T-helper 2 cell treated with Interferon-gamma antibody and Interleukin-4, amounts not matched to agents 100 ng/mL and 5 ng/mL, for 36 hours (primary cell): ENCODE measurements at regions not wholly inside any gene's neighbourhood (a gene's known extent, or its start where the extent isn't known, plus 50 kb on each side); places are given as distances from the start of the nearest gene placed in this dataset.

ENCODE experiments used
- intact Hi-C: fragments of 100-400 bp; cut with micrococcal nuclease; formaldehyde crosslinking; loops from one replicate; pipeline ENCODE4 v1.15.1; 2023

GRCh38 chr11:122523846-122524805 lies 131.4 kb upstream of the UBASH3B start:
- intact Hi-C loops = no loop called here

DNA sequence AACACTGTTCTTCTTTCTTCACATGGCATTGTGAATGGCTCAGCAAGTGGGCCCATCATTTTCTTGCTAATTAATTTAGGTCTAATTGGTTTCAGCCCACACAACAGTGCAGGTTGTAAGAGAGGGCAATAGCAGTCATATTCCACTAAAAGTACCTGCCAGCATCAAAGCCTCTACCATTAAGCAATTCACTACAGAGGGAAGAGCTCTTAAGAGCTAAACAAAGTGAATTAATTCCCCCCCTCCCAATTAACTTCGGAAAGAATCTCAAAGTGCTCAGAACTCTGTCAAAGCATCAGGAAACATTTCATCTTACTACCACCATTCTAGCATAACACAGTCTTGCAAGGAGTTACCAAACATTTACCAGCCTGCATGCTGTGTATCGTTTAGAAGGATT lies 133.9 kb upstream of the UBASH3B start:
- intact Hi-C loops = no loop called here

GRCh38 chr11:122517403-122518379 lies 137.8 kb upstream of the UBASH3B start:
- intact Hi-C loops = no loop called here

DNA sequence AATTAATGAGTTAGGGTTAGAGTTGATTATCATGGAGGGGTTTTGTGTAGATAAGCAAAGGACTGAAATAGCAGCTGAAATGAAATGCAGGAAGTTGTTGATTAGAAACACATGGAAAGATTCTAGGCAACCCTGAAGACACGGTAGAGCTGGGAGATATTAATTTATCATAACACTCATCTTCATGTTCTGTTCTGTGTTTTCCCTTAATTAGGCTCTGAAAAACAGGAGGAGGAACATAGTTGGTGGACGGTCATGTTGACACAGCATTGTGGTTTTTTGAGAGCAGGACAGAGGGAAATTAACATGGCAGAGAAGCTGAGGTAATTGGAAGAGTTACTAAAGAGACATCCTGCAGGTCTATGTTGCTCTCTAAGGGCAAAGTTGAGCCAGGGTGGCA lies 138.8 kb upstream of the UBASH3B start:
- intact Hi-C loops = no loop called here

DNA sequence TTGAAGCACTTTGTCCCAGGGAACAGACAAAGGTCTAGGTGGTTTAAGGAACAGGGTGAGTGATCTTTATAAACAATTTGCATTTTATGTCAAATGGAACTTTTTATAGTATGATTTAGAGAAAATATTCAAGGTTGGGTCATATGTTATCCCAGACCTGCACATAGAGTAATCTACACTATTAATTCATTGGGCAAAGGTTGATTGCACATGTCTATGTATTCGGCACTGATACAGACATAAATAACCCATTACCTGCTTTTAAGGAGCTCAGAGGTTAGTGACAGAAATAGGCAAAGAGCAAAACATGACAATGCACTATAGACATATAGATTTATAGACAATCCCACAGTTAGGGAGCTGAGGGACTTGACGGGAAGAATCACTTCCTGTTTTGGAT lies 141.5 kb upstream of the UBASH3B start:
- intact Hi-C loops = no loop called here

- intact Hi-C loops = no loop called here
Measured at GRCh38 chr11:122513328-122513727, 142.2 kb upstream of the UBASH3B start.

GRCh38 chr11:122512688-122513087 lies 142.8 kb upstream of the UBASH3B start:
- intact Hi-C loops = no loop called here

DNA sequence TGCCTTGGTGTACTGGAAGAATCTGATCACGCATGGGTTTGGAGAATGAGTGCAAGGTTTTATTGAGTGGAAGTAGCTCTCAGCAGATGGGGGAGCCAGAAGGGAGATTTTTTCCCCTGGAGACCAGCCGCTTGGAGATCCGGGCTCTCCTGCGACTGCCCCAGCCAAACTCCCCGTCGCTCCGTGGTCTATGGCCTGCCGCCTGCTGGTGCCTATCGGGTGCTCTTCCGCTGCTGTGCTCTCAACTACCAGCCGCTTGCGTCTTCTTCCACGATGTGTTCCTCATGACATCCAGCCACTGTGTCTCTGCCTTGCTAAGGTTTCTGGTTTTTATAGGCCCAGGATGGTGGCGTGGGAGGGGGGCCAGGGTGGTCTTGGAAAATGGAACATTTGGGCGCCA lies 145.6 kb upstream of the UBASH3B start:
- intact Hi-C loops = loop anchor here (5.0 kb wide), 1 partner anchor 853 kb away; no protein-coding TSS in a partner anchor

- intact Hi-C loops = loop anchor here (5.0 kb wide), 1 partner anchor 852 kb away; no protein-coding TSS in a partner anchor
Measured at GRCh38 chr11:122509091-122509490, 146.4 kb upstream of the UBASH3B start.

- intact Hi-C loops = loop anchor here (1.0 to 5.0 kb wide), 2 partner anchors 290 to 848 kb away; no protein-coding TSS in a partner anchor
Measured at GRCh38 chr11:122505304-122506006, 150.1 kb upstream of the UBASH3B start.

DNA sequence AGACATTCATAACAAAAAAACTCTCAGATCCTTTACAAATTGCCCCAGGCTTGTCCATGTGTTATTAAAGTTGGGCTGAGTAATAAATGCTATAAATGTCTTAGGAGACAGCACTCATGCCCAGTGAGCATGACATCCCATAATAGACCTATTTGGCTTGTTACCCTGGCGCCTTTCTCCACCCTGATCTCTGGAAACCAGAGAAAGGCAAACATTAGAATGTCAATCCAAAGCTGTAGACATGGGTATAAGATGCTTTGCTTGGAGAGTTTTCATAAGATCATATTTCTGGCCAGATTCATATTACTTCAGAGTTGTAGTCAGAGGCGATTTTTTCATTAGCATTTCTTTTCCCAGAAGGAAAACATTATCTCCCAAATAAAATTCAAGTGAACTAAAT lies 161.3 kb upstream of the UBASH3B start:
- intact Hi-C loops = no loop called here

DNA sequence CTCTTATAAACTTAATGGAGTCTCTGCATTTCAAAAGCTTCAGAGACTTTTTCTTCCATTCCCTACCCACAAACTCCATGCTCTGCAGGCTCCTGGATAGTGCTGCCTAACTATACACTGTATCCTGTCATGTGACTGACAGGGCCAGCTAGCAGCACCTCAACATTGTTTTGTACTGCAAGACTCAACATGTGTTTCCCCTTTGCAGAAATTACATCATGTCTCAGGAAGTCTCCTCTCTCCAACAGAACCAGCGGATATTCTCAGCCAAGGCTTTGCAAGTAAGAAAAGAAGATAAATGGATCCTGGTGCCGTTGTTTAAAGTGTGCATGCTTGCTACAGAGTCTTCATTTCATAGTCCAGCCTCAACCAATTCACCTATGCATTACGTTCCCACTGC lies 164.0 kb upstream of the UBASH3B start:
- intact Hi-C loops = no loop called here

DNA sequence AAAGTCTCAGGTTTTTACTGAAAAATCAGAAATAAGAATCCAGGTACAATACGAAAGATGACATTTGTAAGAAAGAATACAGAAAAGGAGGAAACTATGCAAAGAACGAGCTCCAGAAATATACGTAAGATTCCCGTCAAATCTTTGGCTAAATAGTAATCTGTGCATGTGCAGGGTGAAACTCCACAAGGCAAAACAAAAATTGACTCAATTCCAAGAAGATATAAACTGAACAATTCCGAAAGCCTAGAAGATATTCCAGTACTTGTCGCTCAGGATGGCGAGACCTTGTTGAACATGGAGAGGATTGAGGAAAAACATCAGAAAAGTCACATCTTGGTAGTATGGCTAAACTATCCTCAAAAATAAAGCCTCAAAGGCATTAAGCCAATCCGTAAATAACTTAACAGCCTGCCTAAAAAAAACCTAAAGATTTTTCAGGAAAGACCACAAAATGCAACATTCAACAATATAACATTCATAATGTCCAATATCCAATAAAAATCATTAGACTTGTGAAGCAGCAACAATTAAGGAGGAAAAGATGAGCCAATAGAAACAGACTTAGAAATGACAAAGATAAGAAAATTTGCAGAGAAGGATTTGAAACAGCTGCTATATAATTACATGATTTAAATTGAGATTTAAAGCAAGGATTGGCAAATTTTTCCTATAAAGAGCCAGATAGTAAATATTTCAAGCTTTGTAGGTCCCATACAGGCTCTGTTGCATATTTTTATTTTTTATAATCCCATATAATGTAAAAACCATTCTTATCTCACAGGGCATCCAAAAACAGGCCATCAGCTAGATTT lies 166.4 kb upstream of the UBASH3B start:
- intact Hi-C loops = no loop called here

DNA sequence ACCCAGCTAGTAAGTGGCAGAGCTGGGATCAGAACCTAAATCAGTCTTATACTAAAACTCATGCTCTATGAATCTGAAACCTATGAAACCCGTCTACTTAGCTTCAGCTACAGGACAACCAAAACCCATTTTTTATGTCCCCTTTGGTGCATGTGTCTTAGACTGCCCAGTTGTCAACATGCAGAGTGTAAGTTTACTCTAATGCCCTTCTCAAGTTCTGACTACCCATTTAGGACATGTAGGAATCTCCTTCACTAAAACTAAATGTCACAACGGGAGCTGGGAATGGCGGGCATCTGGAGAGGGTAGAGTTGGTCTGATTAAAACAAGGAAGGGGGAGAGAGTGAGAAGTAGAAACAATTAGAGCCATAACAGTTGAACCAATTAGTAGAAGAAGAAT lies 167.9 kb upstream of the UBASH3B start:
- intact Hi-C loops = no loop called here

DNA sequence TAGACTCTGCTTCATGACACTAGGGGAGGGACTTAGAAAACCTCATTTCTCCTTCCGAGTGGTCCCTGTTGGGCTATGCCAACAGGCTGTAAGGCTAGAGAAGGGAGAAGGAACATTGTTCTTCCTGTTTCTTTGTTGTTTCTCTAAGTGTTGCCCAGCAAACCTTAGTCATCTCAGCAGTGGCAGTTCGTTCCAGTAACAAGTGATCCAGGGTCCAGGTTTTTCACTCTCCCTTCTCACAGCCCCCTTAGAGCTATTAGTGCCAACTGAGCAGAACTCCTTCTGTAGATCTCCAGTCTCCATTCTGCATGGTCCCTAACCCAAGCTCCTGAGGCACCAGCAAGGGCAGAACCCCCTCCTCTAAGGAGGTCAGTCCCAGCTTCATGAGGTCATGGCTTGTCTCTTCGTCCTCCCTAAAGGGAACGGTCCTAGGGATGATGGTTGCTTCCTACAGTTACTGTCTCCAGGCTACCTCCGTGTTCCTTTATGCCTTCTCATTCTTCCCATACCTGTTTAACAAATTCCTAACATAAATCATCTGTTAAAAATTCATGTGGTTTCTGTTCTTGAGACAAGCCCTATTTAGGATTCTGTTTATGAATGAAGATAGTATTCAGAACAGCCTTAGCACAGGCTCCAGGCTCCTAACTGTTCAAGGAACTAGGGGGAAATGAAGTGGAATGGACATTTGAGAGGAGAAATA lies 168.6 kb upstream of the UBASH3B start:
- intact Hi-C loops = no loop called here

GRCh38 chr11:122478986-122479385 lies 176.5 kb upstream of the UBASH3B start:
- intact Hi-C loops = no loop called here

GRCh38 chr11:122468965-122469364 lies 186.6 kb upstream of the UBASH3B start:
- intact Hi-C loops = no loop called here

DNA sequence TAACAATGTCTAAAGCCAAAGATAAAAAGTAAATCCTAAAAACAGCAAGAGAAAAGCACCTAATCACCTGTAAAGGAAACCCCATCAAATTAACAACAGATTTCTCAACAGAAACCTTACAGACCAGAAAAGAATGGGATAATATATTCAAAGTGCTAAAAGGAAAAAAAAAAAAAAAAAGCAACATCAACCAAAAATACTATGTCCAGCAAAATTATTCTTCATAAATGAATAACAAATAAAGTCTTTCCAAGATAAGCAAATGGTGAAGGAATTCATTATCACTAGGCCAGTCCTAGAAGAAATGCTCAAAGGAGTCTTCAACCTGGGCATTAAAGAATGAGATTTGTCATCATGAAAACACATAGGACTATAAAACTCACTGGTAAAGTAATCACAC lies 192.0 kb upstream of the UBASH3B start:
- intact Hi-C loops = no loop called here

- intact Hi-C loops = no loop called here
Measured at GRCh38 chr11:122459064-122459463, 196.5 kb upstream of the UBASH3B start.

GRCh38 chr11:122453586-122453985 lies 201.9 kb upstream of the UBASH3B start:
- intact Hi-C loops = no loop called here
